ENCODE measurements at regions not wholly inside any gene's neighbourhood (a gene's known extent, or its start where the extent isn't known, plus 50 kb on each side); places are given as distances from the start of the nearest gene placed in this dataset.

GRCh38 chr5:87949676-87950631, 318.7 kb downstream of the TMEM161B start:
- no peak for DNase-seq (ENCODE audit: low spot score)

GRCh38 chr5:87948486-87948885, 320.2 kb downstream of the TMEM161B start:
- no peak for DNase-seq (ENCODE audit: low spot score)

DNA sequence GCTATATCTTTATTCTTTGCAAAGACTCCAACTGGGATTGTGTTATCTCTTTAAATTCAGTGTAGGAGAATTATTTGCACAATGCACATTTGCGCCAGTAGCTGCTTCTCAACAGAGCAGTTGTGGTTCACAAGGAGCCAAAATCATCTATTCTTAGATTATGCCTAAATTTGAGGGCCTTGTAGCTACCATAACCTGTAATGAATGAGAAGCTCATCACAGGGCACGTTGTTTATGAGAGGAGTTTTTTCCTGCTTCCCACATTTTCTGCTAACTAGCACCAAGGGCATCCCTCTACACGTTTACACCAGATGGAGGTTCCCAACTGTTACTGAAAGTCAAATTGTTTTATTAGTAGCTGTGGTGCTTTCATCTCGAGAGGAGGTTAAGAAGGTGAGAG, 322.4 kb downstream of the TMEM161B start:
- no peak for DNase-seq (ENCODE audit: low spot score)

DNA sequence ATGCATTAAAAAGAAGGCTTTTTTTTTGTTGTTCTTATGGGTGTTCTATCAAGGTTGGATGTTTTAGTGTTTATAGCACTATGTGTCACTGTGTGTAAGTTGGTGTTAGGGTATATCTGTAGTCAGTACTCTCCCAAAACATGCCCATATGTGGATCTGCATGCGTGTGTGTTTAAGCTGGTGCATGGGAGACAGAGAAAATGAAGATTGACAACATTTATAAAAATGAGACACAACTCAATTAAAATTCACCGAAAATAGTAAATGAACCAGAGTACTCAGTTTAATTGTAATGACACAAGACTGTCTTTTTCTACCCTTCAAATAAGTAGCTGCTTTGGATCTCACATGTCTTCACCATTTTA, 323.4 kb downstream of the TMEM161B start:
- no peak for DNase-seq (ENCODE audit: low spot score)

- no peak for DNase-seq (ENCODE audit: low spot score)
These were observed 323.9 kb downstream of the TMEM161B start for GRCh38 chr5:87944553-87945285.

DNA sequence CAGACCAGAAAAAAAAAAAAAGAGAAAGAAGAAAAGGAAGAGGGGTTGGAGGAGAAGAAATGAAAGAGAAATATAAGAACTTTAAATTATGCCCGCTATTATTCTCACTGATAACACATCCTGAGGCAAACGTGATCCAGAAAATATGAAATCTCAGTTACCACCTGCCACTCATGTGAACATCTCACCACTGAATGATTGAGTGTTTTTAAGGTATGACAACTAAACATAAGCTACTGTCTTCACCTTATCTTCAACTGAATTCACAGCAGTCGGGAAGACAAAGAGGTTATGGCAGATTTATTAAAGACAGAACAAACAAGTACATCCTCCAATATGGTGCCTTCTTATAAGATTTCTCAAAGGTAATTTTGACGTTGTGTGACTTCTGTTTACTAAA, 327.9 kb downstream of the TMEM161B start:
- no peak for DNase-seq (ENCODE audit: low spot score)

- DNase-seq (ENCODE audit: low spot score) = no peak
These were observed 332.0 kb downstream of the TMEM161B start for GRCh38 chr5:87936667-87937066.

- DNase-seq (ENCODE audit: low spot score) = no peak
These were observed 344.2 kb downstream of the TMEM161B start for GRCh38 chr5:87924436-87924835.

GRCh38 chr5:87916320-87916719, 352.3 kb downstream of the TMEM161B start:
- no peak for DNase-seq (ENCODE audit: low spot score)

DNA sequence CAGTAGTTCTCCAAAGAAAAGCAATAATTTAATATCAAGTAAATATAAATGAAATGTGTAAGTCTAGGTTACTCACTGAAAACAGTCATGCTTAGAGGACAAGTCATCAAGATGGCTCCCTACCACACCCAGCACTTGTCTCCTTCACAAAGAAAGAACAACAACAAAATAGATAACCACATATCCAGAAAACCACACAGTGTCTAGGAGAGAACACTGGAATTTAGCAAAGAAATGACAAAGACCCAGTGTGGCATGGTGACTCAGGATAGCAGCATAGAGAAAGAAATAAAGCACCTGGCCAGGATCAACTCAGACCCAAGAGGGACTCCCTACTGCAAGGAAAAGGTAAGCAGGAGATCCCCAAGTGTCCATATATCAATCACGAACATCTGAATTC, 356.2 kb downstream of the TMEM161B start:
- no peak for DNase-seq (ENCODE audit: low spot score)

GRCh38 chr5:87909382-87909781, 359.3 kb downstream of the TMEM161B start:
- no peak for DNase-seq (ENCODE audit: low spot score)

DNA sequence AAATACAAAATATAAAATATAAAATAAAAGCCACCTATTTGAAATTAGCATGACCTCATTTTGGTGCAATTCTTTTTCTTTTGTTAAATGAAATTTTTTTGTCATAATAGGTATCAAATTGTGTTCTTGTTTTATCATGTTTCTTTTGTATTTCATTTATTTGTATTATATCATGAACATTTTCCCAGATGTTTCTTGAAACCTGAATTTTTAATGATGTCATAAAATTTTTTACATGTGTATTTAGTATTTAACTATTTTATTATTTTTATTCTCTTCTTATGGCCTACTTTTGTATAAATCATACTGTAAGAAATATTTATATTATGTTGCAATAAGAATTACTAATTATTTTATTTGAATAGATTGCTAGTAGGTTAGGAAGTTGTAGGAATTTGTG, 361.7 kb downstream of the TMEM161B start:
- no peak for DNase-seq (ENCODE audit: low spot score)

DNA sequence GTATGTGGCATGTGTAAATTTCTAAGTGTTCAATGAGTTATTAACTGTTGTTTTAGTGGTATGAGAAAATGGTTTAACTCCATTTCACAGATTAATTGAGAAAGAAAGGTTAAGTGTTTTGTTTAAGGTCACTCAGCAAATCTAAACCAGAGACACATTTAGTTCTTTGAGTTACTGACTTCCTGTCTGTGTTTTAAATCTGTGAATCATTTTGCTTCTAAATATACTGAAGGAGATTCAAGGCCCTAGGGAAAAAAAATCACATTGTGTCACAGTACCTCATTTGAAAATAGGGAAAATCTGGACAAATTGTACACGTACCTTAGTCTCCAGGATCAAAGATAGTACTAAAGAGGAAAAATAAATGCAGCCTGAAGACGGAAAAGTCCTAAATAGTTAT, 368.2 kb downstream of the TMEM161B start:
- no peak for DNase-seq (ENCODE audit: low spot score)

DNA sequence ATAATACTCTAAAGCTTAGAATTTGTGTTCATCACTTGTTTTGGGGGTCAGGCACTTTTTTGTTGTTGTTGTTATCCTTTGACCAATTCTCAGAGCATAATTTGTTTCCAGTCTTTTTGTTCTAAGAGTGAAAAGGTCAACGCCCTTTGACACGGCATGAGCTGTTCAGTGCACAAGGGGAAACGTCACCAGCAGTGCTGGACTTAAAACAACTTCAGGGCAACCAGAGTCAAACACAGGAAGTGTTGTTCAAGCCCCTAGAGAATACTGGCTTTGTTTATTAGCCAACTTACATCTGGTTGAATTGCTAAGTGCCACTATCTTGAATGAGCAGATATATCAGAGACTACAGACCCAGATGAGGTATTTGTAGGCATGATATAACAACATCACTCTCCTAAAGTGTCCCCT, 368.9 kb downstream of the TMEM161B start:
- no peak for DNase-seq (ENCODE audit: low spot score)

DNA sequence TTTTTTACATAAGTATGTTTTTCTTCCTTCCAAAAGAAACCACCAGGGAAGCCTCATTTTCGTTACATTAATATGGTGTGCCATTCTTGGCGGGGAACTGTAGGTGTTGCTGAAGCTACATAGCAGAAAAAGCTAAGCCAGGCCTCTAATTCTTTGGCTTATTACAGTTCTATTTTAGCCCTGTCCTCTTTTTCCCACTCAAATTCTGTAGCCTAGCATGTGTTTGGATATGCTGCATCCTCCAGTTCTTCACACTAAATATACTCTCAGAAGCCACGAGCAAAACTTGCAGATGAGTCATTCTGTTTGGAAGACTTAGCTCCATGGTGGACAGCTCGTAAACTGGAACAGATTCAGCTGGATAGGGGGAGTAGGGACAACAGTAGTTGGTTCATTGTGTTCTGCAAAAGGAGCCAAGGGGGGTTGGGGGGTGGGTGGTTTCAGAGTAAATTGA, 369.4 kb downstream of the TMEM161B start:
- no peak for DNase-seq (ENCODE audit: low spot score)

GRCh38 chr5:87898574-87898973, 370.1 kb downstream of the TMEM161B start:
- DNase-seq (ENCODE audit: low spot score) = no peak

- DNase-seq (ENCODE audit: low spot score) = no peak
These were observed 380.5 kb downstream of the TMEM161B start for GRCh38 chr5:87888139-87888538.

- DNase-seq (ENCODE audit: low spot score) = no peak
These were observed 381.4 kb downstream of the TMEM161B start for GRCh38 chr5:87887247-87887646.

DNA sequence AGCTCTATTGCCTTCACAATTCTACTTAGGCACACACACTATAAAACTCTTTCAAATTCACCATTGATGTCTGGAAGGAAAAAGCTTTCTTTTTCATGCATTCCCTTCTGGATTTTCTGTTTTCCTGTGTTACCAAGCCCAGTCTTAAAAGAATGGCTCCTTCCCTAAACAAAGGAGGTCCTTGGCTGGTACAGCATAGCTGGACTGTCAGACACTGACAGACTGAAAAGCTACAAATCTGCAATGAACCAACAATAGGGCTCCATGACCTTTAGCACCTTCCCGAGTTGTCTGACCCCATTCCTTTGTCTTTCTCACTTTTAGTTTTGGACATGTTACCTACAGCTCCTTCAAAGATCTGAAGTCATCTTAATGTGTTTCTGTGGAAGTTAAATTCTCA, 382.5 kb downstream of the TMEM161B start:
- no peak for DNase-seq (ENCODE audit: low spot score)

GRCh38 chr5:87885758-87886157, 382.9 kb downstream of the TMEM161B start:
- no peak for DNase-seq (ENCODE audit: low spot score)

- no peak for DNase-seq (ENCODE audit: low spot score)
These were observed 391.1 kb downstream of the TMEM161B start for GRCh38 chr5:87877495-87877894.

GRCh38 chr5:87877023-87877422, 391.6 kb downstream of the TMEM161B start:
- DNase-seq (ENCODE audit: low spot score) = no peak

DNA sequence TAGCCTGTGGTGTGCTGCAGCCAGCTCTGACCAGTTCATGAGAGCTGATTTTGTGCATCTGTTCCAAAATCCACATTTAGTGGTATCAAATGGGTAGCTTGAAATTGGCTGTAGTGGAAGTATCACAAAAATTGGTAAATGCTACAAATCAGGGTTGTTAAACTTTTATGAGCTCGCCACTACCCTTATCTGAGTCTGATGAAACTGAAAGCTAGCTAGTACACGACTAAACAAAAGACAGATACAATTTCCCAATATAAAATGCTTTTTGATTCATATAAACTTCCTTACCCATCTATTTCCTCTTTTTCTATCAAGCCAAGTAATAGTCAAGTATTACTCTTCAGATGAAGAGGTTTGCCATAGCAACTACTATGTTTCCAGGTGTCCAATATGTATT, 392.0 kb downstream of the TMEM161B start:
- DNase-seq (ENCODE audit: low spot score) = no peak
